ENCODE measurements at regions not wholly inside any gene's neighbourhood (a gene's known extent, or its start where the extent isn't known, plus 50 kb on each side); places are given as distances from the start of the nearest gene placed in this dataset.
"Not testable (repeated sequence)": the region's sequence is repeated elsewhere in the genome, so short reads cannot be mapped to it uniquely, and the experiment has no call there.

- TF ChIP-seq SUZ12 (IDR thresholded peaks at IDR 0.05; ENCODE audit: extremely low read depth, insufficient read depth, insufficient read length); YY1 (IDR thresholded peaks at IDR 0.05; ENCODE audit: insufficient read depth, insufficient read length); ZNF274 (IDR thresholded peaks at IDR 0.05; ENCODE audit: low read depth, low read length): not testable (repeated sequence)
These were observed 537.1 kb upstream of the KLF4 start for GRCh38 chr9:108026718-108027117.

Measured in NT2/D1 (cell line).